SK-N-SH treated with all-trans-retinoic acid at 6 μM for 48 hours (cell line): ENCODE measurements at regions not wholly inside any gene's neighbourhood (a gene's known extent, or its start where the extent isn't known, plus 50 kb on each side); places are given as distances from the start of the nearest gene placed in this dataset.

Source experiments
- ARNTL ChIP-seq: fragments of 450-650 bp; formaldehyde crosslinking; IDR thresholded peaks from 2 replicates; pipeline ENCODE4 v1.5.0; 2020; ENCODE audit warnings: low read depth, mild to moderate bottlenecking, moderate library complexity, borderline replicate concordance
- POU6F1 ChIP-seq: fragments of 250-450 bp; sonication (Bioruptor Pico); IDR thresholded peaks from 2 replicates; pipeline ENCODE4 v1.8.0; 2021; ENCODE audit warnings: low read depth, mild to moderate bottlenecking, moderate library complexity, borderline replicate concordance
- RARB ChIP-seq: fragments of 250-450 bp; sonication (Bioruptor Pico); IDR thresholded peaks from 2 replicates; pipeline ENCODE4 v1.8.0; 2021; ENCODE audit warnings: mild to moderate bottlenecking, moderate library complexity
- ZNF565 ChIP-seq: fragments of 450-650 bp; formaldehyde crosslinking; conservative IDR thresholded peaks from 2 replicates; pipeline ENCODE4 v1.5.0; 2020; ENCODE audit warnings: low read depth, mild to moderate bottlenecking, moderate library complexity

DNA sequence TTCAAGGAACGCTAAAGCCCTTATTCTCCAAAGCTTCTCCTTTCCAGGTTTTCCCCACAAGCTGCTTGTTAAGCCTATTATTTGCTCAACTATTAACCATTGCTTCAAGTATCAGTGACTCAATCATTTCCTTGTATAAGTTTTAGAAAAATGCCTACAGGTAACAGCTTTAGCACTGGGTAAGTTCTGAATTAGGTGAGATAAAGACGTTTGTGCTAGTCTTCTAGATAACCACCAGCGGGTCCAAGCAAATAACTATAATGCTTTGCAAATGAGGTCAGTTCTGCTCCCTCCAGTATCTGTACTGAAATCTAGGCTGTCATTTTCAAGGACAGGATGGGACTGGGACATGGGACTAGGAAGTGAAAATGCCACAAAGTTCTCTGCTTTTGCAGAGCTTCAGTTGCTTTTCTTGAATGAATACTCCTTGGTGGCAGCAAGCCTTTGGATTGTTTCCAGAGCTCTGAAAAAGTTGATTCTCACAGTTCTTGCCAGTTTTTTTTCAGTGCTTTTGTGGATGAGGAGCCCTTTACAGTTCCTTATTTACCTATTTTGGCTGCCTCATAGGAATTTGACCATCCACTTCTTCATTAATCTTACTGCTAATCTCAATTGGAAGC is 1487.7 kb downstream of the EFNB2 start:
- TF ChIP-seq ZNF565 (CRISPR knock-in tag) (no peak), ARNTL (CRISPR knock-in tag) (no peak), POU6F1 (CRISPR knock-in tag) (no peak), RARB (CRISPR knock-in tag) (no peak)
